OCI-LY1 (cell line): ENCODE measurements at regions not wholly inside any gene's neighbourhood (a gene's known extent, or its start where the extent isn't known, plus 50 kb on each side); places are given as distances from the start of the nearest gene placed in this dataset.

Source experiments
- H2AFZ ChIP-seq: fragments of 200-600 bp; sonication (generic), shearing (Covaris generic); 2 replicates; pipeline ENCODE4 v1.6.0; 2014; ENCODE audit warnings: antibody characterized with exemption, mild to moderate bottlenecking, low read length
- H3F3A ChIP-seq: fragments of 200-600 bp; sonication (generic), shearing (Covaris generic); 2 replicates; pipeline ENCODE4 v1.6.0; 2014; ENCODE audit warnings: mild to moderate bottlenecking, antibody characterized with exemption, low read length, moderate library complexity; ENCODE audit not compliant: insufficient read depth
- H3K27ac ChIP-seq: fragments of 200-600 bp; sonication (generic); 2 replicates; pipeline ENCODE4 v1.5.1; 2014; ENCODE audit warnings: low read length, mixed run types, mild to moderate bottlenecking, low read depth; ENCODE audit not compliant: poor library complexity, severe bottlenecking
- H3K27me3 ChIP-seq: fragments of 200-600 bp; sonication (generic); 2 replicates; pipeline ENCODE4 v1.6.0; 2014; ENCODE audit warnings: antibody characterized with exemption, mild to moderate bottlenecking, low read length, moderate library complexity; ENCODE audit not compliant: insufficient read depth
- H3K36me3 ChIP-seq: fragments of 200-600 bp; sonication (generic); 2 replicates; pipeline ENCODE4 v1.6.1; 2014; ENCODE audit warnings: mild to moderate bottlenecking, antibody characterized with exemption, low read length, moderate library complexity, mixed read lengths; ENCODE audit not compliant: insufficient read depth
- H3K4me1 ChIP-seq: fragments of 200-600 bp; sonication (generic); 2 replicates; pipeline ENCODE4 v1.5.1; 2014; ENCODE audit warnings: mild to moderate bottlenecking, low read length, moderate library complexity; ENCODE audit not compliant: insufficient read depth, severe bottlenecking
- H3K4me2 ChIP-seq: fragments of 200-600 bp; sonication (generic), shearing (Covaris generic); 2 replicates; pipeline ENCODE4 v1.6.1; 2014; ENCODE audit warnings: low read length
- H3K4me3 ChIP-seq: fragments of 200-600 bp; sonication (generic); 2 replicates; pipeline ENCODE4 v1.5.1; 2014; ENCODE audit warnings: low read length, low read depth, mild to moderate bottlenecking, mixed read lengths; ENCODE audit not compliant: poor library complexity, severe bottlenecking
- H3K79me2 ChIP-seq: fragments of 200-600 bp; shearing (Covaris generic); 2 replicates; pipeline ENCODE4 v1.6.1; 2016; ENCODE audit warnings: mixed run types, low read length, mixed read lengths; ENCODE audit not compliant: insufficient read depth
- H3K9ac ChIP-seq: fragments of 200-600 bp; sonication (generic), shearing (Covaris generic); 2 replicates; pipeline ENCODE4 v1.6.1; 2014; ENCODE audit warnings: mild to moderate bottlenecking, low read length, mixed read lengths
- H3K9me2 ChIP-seq: fragments of 200-600 bp; sonication (generic), shearing (Covaris generic); 2 replicates; pipeline ENCODE4 v1.6.1; 2014; ENCODE audit warnings: low read depth, mild to moderate bottlenecking, low read length, mixed read lengths
- H3K9me3 ChIP-seq: fragments of 200-600 bp; shearing (Covaris generic); 2 replicates; pipeline ENCODE4 v1.6.1; 2014; ENCODE audit warnings: low read length, mixed read lengths
- H4K20me1 ChIP-seq: fragments of 200-600 bp; sonication (generic), shearing (Covaris generic); 2 replicates; pipeline ENCODE4 v1.6.0; 2016; ENCODE audit warnings: mild to moderate bottlenecking, low read length; ENCODE audit not compliant: insufficient read depth
- CTCF ChIP-seq: fragments of 200-600 bp; sonication (generic), shearing (Covaris generic); IDR thresholded peaks from 2 replicates; pipeline ENCODE4 v1.5.1; 2017; ENCODE audit warnings: mild to moderate bottlenecking, antibody characterized with exemption, low read length, moderate library complexity, mixed read lengths
- EZH2 ChIP-seq: fragments of 200-600 bp; sonication (generic), shearing (Covaris generic); IDR thresholded peaks from 2 replicates; pipeline ENCODE4 v1.8.0; 2017; ENCODE audit warnings: borderline replicate concordance, mixed run types, mild to moderate bottlenecking, antibody characterized with exemption, low read length, moderate library complexity, mixed read lengths

GRCh38 chr4:145278341-145279121 is 98.1 kb upstream of the OTUD4 start:
- Histone ChIP-seq H3K9me3 (no peaks in the 10 kb centered on the region), H3K9me2 (no peaks in the 10 kb centered on the region), H3F3A (no peaks in the 10 kb centered on the region), H2AFZ (no peak overlapping the region), H3K4me3 (no peak overlapping the region), H3K27ac (no peak overlapping the region), H3K9ac (no peak overlapping the region), H3K4me1 (no peaks in the 10 kb centered on the region), H3K79me2 (no peaks in the 10 kb centered on the region), H3K36me3 (no peaks in the 10 kb centered on the region), H3K27me3 (no peaks in the 10 kb centered on the region), H3K4me2 (no peak overlapping the region), H4K20me1 (no peaks in the 10 kb centered on the region)
- TF ChIP-seq CTCF = no peak
- no peak for TF ChIP-seq EZH2

- H3K27me3 ChIP-seq = no peaks in the 10 kb centered on the region
- no peaks in the 10 kb centered on the region for H3K36me3 ChIP-seq
- H3F3A ChIP-seq = no peaks in the 10 kb centered on the region
- H3K9me2 ChIP-seq = no peaks in the 10 kb centered on the region
- no peaks in the 10 kb centered on the region for H3K4me1 ChIP-seq
- no peaks in the 10 kb centered on the region for H4K20me1 ChIP-seq
- H3K4me3 ChIP-seq = no peak overlapping the region
- H3K4me2 ChIP-seq = no peak overlapping the region
- H3K27ac ChIP-seq = no peak overlapping the region
- H3K9ac ChIP-seq = no peak overlapping the region
- H2AFZ ChIP-seq = no peak overlapping the region
- TF ChIP-seq CTCF (no peak), EZH2 (no peak)
- H3K9me3 ChIP-seq = peaks cover 5% of the 10 kb centered on the region; the same call in 1 of the 2 replicates
- no peaks in the 10 kb centered on the region for H3K79me2 ChIP-seq
Observed at GRCh38 chr4:145277011-145277410, 96.6 kb upstream of the OTUD4 start.

DNA sequence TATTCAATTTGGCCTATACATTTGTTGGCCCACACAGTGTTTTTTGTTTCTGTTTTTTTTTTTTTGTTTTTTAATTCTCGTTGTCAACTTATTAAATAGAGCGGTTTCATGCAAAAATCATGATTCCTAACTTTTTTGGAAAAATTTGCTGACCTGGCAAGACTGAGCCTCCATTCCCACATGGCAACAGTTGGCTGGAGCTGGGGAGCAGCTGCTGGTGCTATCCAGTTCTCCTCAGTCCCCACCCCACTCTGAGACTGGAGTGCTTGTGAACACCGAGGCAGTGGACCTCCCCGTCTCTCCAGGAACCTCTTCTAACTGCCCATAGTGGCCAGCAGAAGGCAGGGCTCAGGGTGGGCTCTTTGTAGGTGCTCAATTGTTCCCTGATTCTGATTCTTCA is 95.7 kb upstream of the OTUD4 start:
- Histone ChIP-seq H3K4me2 (no peak overlapping the region), H3K9ac (no peak overlapping the region), H3K27ac (no peak overlapping the region), H3K36me3 (no peaks in the 10 kb centered on the region), H3K9me3 (peaks cover 5% of the 10 kb centered on the region; the same call in 1 of the 2 replicates), H4K20me1 (no peaks in the 10 kb centered on the region), H3K79me2 (no peaks in the 10 kb centered on the region), H3K4me1 (no peaks in the 10 kb centered on the region), H3K9me2 (no peaks in the 10 kb centered on the region), H3K27me3 (no peaks in the 10 kb centered on the region), H3F3A (no peaks in the 10 kb centered on the region), H2AFZ (no peak overlapping the region), H3K4me3 (no peak overlapping the region)
- no peak for TF ChIP-seq CTCF
- TF ChIP-seq EZH2 = no peak
